Activated CD8-positive, alpha-beta memory T cell treated with anti-CD3 and anti-CD28 coated beads, Interleukin-2, amount 50 U/mL, for 1 hour (primary cell): ENCODE measurements at regions not wholly inside any gene's neighbourhood (a gene's known extent, or its start where the extent isn't known, plus 50 kb on each side); places are given as distances from the start of the nearest gene placed in this dataset.

Experiments used
- DNase-seq: peaks from one replicate; pipeline ENCODE4 v3.0.0-alpha.2; 2020; ENCODE audit errors: extremely low read depth

GRCh38 chr2:60657673-60658072 lies 98.4 kb upstream of the PAPOLG start:
- DNase-seq = no peak

GRCh38 chr2:60659026-60659425 lies 97.0 kb upstream of the PAPOLG start:
- DNase-seq = no peak

- DNase-seq = no peak
Observed at GRCh38 chr2:60661073-60661738, 94.9 kb upstream of the PAPOLG start.

- no peak for DNase-seq
Observed at GRCh38 chr2:60662781-60663180, 93.3 kb upstream of the PAPOLG start.

GRCh38 chr2:60671966-60672365 lies 84.1 kb upstream of the PAPOLG start:
- DNase-seq = no peak

- peak; percentile 16 for DNase-seq
Observed at GRCh38 chr2:60674524-60675165, 81.4 kb upstream of the PAPOLG start.

- DNase-seq = no peak
Observed at GRCh38 chr2:60675301-60675700, 80.8 kb upstream of the PAPOLG start.

DNA sequence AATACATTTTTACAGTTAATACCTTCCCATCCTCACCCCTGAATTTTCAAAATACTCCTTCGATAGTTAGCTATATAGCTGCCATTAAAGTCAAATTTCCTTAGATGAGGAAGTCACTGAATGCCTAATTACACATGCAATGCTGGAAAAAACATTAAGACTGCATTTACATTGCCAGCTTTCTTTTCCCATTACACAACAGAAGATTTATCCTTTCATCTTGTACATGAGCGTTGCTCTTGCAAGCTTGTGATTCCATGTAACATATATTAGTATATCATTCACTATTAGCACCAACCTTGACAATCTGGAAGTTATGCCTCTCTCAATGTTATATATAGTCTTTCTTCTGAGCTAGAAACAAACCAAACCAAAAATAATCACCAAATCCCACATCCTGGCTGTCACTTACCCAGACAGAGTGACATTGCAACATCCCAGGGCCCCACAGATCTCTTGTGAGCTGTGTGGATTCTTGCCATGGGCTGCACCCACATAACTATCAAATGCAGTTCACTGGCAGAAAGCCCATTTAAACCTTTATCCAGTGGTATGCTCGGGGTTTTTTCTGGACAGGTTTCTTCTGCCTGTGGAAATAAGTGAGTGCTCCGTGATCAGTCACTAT lies 79.2 kb upstream of the PAPOLG start:
- no peak for DNase-seq

- no peak for DNase-seq
Observed at GRCh38 chr2:60677356-60677755, 78.7 kb upstream of the PAPOLG start.

GRCh38 chr2:60678551-60678950 lies 77.5 kb upstream of the PAPOLG start:
- DNase-seq = no peak

DNA sequence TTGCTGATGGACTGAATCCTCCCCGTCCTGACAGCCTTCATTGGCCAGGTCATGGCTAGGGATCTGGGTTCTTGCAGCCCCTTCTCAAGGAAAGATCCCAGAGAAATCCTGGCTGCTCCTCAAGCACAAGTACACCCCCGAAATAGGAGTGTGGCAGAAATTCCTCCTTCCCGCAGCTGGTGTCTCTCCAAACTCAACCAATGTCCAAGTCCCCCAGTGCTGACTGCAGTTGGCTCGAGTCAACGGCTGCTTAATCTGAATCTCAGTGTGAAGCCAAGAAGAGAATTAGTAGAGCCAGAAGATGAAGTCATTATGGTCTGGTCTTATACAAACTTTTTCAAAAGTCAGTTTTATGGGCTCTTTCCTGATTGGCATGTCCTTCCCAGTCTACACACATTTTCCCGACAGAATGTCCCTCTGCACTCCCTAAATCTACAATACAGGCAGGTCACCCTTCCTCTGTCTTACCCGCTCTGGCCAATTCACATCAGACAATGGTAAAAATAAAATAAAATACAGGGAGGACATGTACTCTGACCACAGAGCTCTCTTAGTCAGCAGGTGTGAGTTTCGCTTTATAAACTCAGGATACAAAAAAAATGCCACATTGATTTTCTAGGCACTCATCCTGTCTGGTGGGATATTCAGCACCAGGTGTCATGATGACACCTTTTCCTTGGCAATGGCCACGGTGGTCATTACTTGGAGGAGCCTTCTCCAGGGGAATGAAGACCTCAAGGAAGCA lies 76.9 kb upstream of the PAPOLG start:
- no peak for DNase-seq

GRCh38 chr2:60693551-60693950 lies 62.5 kb upstream of the PAPOLG start:
- DNase-seq = no peak

GRCh38 chr2:60695793-60696192 lies 60.3 kb upstream of the PAPOLG start:
- no peak for DNase-seq

- no peak for DNase-seq
Observed at GRCh38 chr2:60699617-60700016, 56.5 kb upstream of the PAPOLG start.

DNA sequence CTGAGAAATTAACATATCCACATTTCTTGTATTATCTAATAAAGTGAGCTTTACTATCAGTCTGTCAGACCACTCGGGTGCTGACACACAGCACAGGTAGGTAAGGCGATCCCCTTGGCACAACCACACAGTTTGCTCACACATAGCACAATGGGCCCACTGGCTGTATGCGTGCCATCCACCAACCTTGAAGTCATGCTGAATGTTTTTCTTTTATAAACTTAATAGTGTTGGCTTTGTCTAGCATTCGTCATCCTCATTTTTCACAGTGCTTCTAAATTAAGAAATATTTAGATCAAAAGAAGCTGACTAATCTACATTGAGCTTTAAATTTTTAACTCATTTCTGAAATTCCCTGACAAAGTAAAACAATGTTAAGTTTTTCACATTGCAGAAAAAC lies 50.0 kb upstream of the PAPOLG start:
- no peak for DNase-seq
